D721Med (cell line): ENCODE measurements at regions not wholly inside any gene's neighbourhood (a gene's known extent, or its start where the extent isn't known, plus 50 kb on each side); places are given as distances from the start of the nearest gene placed in this dataset.

ENCODE experiments used
- DNase-seq: peaks from one replicate; pipeline ENCODE4 v3.0.0; 2011; ENCODE audit warnings: low spot score; ENCODE audit not compliant: insufficient read length
- FAIRE-seq: peaks from 2 replicates; lab custom pipeline; 2011; peaks lifted over from hg19 to GRCh38; lab: Jason Lieb, UNC
- CTCF ChIP-seq: IDR thresholded peaks from 2 replicates; pipeline ENCODE4 v1.5.1; 2012; ENCODE audit warnings: mild to moderate bottlenecking, control low read depth; ENCODE audit not compliant: insufficient read depth; ENCODE audit errors: missing control alignments

GRCh38 chr5:90135779-90136378 lies 273.7 kb downstream of the CETN3 start:
- DNase-seq (no peak), FAIRE-seq (no peak)
- peak; percentile 26 for TF ChIP-seq CTCF

GRCh38 chr5:90134892-90135291 lies 274.7 kb downstream of the CETN3 start:
- no peak for DNase-seq
- no peak for TF ChIP-seq CTCF
- FAIRE-seq = no peak

- TF ChIP-seq CTCF = no peak
- FAIRE-seq = no peak
- no peak for DNase-seq
Observed at GRCh38 chr5:90134381-90134780, 275.2 kb downstream of the CETN3 start.

GRCh38 chr5:90133941-90134340 lies 275.6 kb downstream of the CETN3 start:
- FAIRE-seq (no peak), DNase-seq (no peak)
- no peak for TF ChIP-seq CTCF

GRCh38 chr5:90131383-90132133 lies 278.0 kb downstream of the CETN3 start:
- no peak for FAIRE-seq

GRCh38 chr5:90128551-90128950 lies 281.0 kb downstream of the CETN3 start:
- DNase-seq (no peak), FAIRE-seq (no peak)
- no peak for TF ChIP-seq CTCF

More at GRCh38 chr5:90131383-90132133, 278.0 kb downstream of the CETN3 start:
- DNase-seq = no peak
- TF ChIP-seq CTCF = no peak

GRCh38 chr5:90119531-90119971 lies 290.0 kb downstream of the CETN3 start:
- DNase-seq (no peak), FAIRE-seq (no peak)
- TF ChIP-seq CTCF = no peak
